ENCODE measurements at regions not wholly inside any gene's neighbourhood (a gene's known extent, or its start where the extent isn't known, plus 50 kb on each side); places are given as distances from the start of the nearest gene placed in this dataset.

- no peak for TF ChIP-seq CTCF (IDR thresholded peaks at IDR 0.05)
- ATAC-seq (ENCODE audit: low FRiP score) (no peak), DNase-seq (ENCODE audit: low spot score) (no peak)
Observed at GRCh38 chr15:69661446-69661845, 208.8 kb downstream of the RPLP1 start.

DNA sequence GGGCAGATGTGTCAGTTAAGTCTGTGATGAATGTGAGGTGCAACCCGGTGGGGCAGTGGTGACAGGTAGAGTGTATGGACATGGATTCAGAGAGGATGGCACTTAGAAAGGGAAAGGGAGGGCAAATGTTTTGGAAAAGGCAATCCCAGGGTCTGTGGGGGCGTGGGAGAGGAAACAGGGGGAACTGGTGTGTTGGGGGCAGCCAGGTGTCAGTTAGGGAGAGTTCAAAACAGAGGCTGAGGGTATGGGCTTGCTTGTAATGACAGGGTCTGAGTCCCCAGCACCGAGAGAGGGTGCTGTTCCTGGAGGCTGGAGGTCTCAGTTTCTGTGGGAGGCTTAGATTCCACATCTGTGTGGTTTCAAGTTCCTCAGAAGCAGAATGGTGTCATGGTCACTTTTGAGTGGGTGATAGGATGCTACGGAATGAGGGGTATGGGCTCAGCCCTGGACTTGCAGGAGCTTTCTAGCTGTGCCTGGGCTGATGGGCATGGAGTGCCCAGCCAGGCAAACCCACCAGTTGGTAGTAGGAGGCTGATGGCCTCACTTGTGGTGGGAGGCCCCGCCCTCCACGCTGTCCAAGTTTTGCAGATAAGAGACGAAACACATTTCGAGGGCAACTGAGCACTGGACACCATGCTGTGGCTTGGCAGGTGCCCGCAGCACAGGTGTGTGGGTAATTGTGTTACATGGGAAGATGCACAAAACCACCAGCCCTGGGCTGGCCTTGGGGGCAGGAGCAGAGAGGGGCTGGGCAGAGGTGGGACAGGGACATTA is 209.4 kb downstream of the RPLP1 start:
- ATAC-seq (ENCODE audit: low FRiP score) = no peak
- no peak for TF ChIP-seq CTCF (IDR thresholded peaks at IDR 0.05)
- no peak for DNase-seq (ENCODE audit: low spot score)

DNA sequence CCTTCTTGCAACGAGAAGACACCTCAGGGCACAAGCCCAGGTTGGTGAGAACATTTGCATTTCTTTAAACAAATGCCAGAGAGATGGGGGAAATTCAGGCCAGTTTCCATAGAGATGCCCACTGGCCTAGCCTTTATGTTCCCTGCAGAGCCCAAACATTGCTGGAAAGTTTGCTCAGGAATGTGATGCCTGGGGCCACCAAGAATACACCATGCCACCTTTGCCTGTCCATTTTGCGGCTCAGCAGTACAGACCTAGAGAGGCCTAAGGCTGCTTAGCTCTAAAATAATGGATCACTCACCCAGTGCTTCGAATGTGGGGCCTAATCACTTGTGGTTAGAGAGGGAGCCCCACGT is 210.0 kb downstream of the RPLP1 start:
- ATAC-seq (ENCODE audit: low FRiP score) = no peak
- no peak for TF ChIP-seq CTCF (IDR thresholded peaks at IDR 0.05)
- no peak for DNase-seq (ENCODE audit: low spot score)

GRCh38 chr15:69663441-69663840 is 210.8 kb downstream of the RPLP1 start:
- ATAC-seq (ENCODE audit: low FRiP score) (no peak), DNase-seq (ENCODE audit: low spot score) (no peak)
- TF ChIP-seq CTCF (IDR thresholded peaks at IDR 0.05) = no peak

GRCh38 chr15:69663982-69664381 is 211.4 kb downstream of the RPLP1 start:
- no peak for ATAC-seq (ENCODE audit: low FRiP score)
- TF ChIP-seq CTCF (IDR thresholded peaks at IDR 0.05) = no peak
- no peak for DNase-seq (ENCODE audit: low spot score)

DNA sequence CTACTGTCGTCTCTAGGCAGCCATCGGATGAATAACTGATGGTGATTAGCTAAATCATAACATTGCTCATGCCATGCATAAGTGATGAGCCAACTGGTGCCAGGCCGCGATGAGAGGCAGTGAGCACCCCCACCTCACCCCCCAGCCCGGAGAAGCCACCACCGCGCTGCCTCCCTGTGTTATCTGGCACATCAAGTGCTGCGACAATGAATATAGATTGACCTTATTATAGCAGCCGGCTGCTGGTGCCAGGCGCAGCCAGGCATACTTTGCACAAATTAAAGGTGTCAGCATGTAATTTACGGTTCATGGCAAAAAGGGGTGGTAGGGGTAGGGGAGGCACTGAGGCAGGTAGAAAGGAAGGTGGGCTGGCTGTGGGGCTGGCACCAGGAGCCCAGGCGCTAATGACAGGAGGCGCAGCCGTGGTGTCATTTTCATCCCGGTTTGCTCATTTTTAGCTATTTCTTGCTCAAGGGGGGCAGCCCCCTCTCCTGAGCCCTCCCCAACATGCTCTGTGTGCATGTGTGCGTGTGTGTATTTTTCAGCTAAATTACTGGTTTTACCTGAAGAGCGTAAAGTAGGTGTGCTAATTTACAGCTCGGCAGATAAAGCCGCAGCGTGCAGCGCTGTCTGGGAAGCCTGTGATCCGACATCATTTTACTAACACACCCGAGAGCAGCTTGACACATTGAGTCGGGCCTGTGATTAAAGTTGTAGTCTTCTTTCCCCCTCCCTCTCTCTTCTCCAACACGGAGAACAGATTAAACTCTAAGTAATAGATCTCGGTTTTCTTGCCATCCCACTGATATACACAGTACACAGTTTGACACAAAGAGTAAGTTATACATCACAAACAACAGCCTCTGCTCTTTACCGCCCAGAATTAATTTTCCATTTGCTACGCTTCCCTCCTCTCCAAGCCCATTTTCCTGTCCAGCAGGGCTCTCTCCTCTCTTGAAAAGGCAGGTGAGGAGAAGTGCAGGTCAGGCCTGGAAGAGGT is 212.3 kb downstream of the RPLP1 start:
- ATAC-seq (ENCODE audit: low FRiP score) (no peak), DNase-seq (ENCODE audit: low spot score) (no peak)
- no peak for TF ChIP-seq CTCF (IDR thresholded peaks at IDR 0.05)
